ENCODE measurements at regions not wholly inside any gene's neighbourhood (a gene's known extent, or its start where the extent isn't known, plus 50 kb on each side); places are given as distances from the start of the nearest gene placed in this dataset.

DNA sequence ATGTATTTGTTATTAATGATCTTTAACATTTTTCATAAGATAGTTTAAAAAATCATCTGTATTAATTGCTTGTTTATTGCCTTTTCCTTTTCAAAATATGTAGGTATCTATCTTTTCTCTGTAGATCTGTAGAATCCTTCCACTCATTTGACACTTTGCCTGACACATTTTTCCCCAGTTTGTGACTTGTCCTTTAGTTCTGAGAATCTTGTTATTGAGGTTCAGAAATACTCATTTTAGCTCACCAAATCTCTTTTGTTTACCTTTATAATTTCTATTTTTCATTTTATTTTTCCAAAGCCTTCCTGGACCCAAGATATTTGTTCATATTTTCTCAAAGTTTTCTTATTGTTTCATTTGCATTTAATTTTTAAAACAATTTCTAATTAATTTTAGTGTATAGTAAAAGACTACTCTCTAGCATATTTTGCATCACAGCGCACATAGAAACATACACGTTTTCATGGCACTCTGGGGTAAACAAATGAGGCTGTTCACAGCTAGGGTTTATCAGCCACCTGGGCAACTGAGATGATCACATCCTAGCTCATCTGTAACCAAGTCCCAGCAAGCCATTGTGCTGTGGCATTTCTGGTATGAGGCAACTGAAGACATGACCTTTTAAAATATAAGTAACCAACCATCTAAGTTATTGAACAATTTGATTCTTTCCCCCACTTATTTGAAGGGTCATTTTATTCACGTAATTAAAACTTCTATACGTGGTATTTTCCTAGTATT lies 275.7 kb downstream of the ADGB start:
- POLR2A ChIA-PET = no interaction called here
- Histone ChIP-seq H3K27me3 (replicated peaks in 1 of 2; ENCODE audit: control insufficient read depth in 2 of 2, extremely low read depth in 1 of 2, insufficient read depth in 2 of 2, low read length in 1 of 2) (no peaks in the 10 kb centered on the region), H3K4me3 (ENCODE audit: control insufficient read depth in 1 of 2, extremely low read depth in 1 of 2, low read length in 1 of 2) (no peak overlapping the region), H3K4me1 (ENCODE audit: control insufficient read depth in 1 of 2, extremely low read depth in 1 of 2, insufficient read depth in 2 of 2, low read length in 2 of 2) (peaks cover 0 to 2% of the 10 kb centered on the region in 2 experiments), H3K36me3 (ENCODE audit: control insufficient read depth in 2 of 2, extremely low read depth in 1 of 2, insufficient read depth in 1 of 2, low read length in 1 of 2) (no peaks in the 10 kb centered on the region), H3K9me3 (no peaks in the 10 kb centered on the region), H3K27ac (ENCODE audit: low read length) (no peak overlapping the region)
- WGBS (ENCODE audit: insufficient coverage) = no CpG with 5 or more reads among the region's 4 CpGs
- CTCF ChIA-PET = interaction anchor here in 1 of 2 donors (0.6 kb wide), 2 partner anchors 12 to 57 kb away, joined by 3 read pairs; no protein-coding TSS in a partner anchor
- H3K4me3 Mint-ChIP-seq = no peak overlapping the region
- no peak overlapping the region for H3K27ac Mint-ChIP-seq
- H3K27me3 Mint-ChIP-seq = peaks cover 2 to 6% of the 10 kb centered on the region in 2 donors
- DNase-seq = no peak
- H3K9me3 Mint-ChIP-seq = no peaks in the 10 kb centered on the region
- no peak for ATAC-seq (replicated peaks in 1 of 4)
- no peaks in the 10 kb centered on the region for H3K36me3 Mint-ChIP-seq
- H3K4me1 Mint-ChIP-seq = peaks cover 5 to 7% (median 6%) of the 10 kb centered on the region in 3 donors

DNA sequence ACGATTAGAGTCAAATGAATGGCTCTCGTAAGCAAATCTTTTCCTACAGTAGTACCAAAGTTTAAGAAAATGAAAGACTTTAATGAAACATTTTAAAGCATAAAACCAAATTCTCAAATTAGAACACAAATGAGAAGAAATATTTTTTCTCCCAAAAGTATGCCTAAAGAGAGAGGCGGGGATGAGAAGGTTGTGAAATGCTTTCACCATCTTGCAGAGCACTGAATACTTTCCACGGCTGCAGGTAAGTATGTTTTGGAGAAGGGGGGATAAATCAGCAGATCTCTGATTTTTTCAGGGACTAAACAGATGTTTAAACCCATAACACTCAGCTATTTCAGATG lies 277.1 kb downstream of the ADGB start:
- Mint-ChIP-seq H3K4me3 (no peak overlapping the region), H3K27ac (no peak overlapping the region), H3K4me1 (peaks cover 5 to 7% (median 6%) of the 10 kb centered on the region in 3 donors), H3K9me3 (no peaks in the 10 kb centered on the region), H3K27me3 (peaks cover 2 to 6% of the 10 kb centered on the region in 2 donors), H3K36me3 (no peaks in the 10 kb centered on the region)
- WGBS (ENCODE audit: insufficient coverage) = no CpG with 5 or more reads among the region's 4 CpGs
- Histone ChIP-seq H3K27ac (ENCODE audit: low read length) (no peak overlapping the region), H3K27me3 (replicated peaks in 1 of 2; ENCODE audit: control insufficient read depth in 2 of 2, extremely low read depth in 1 of 2, insufficient read depth in 2 of 2, low read length in 1 of 2) (no peaks in the 10 kb centered on the region), H3K4me3 (ENCODE audit: control insufficient read depth in 1 of 2, extremely low read depth in 1 of 2, low read length in 1 of 2) (no peak overlapping the region), H3K9me3 (no peaks in the 10 kb centered on the region), H3K4me1 (ENCODE audit: control insufficient read depth in 1 of 2, extremely low read depth in 1 of 2, insufficient read depth in 2 of 2, low read length in 2 of 2) (peaks cover 0 to 2% of the 10 kb centered on the region in 2 experiments), H3K36me3 (ENCODE audit: control insufficient read depth in 2 of 2, extremely low read depth in 1 of 2, insufficient read depth in 1 of 2, low read length in 1 of 2) (no peaks in the 10 kb centered on the region)
- no peak for ATAC-seq (replicated peaks in 1 of 4)
- POLR2A ChIA-PET = no interaction called here
- CTCF ChIA-PET = no interaction called here
- no peak for DNase-seq

DNA sequence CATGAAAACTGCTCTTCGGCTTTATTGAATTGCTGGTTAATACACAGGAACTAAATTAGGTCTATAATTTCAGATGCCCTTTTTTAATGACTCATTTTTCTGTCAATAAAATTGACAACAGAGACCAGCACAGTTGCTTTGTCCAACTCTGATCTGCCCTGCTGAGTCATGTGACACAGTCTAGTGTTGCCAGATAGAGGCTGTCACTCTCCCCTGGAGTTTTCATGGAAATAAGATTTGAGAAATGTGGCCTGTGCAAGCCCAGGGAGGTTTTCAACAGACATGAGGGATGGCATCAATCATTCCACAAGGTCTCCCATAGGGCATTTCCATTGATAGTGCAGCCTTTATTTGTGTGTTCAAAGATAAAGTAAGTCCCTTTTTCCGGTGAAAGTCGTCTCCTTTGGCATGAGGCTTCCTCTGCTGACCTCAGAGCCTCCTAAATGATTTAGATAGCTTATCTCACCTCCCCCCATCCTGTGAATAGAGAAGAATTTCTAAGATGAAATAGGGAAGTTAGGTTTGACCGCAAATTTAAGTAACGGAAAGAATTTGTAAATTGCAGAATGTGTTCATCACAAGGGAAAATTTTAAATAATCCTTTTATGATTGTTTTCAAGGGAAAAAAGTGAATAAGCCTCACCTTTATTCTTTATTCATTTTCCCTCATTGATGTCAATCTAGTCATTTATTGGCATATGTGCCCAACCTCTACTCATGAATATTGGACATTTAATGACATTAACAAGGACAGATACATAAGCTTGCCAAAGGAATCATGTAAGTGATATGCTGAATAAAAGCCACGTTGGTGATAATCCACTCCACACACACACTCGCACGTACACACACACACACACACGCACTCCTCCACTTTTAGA lies 277.7 kb downstream of the ADGB start:
- Mint-ChIP-seq H3K27me3 (peaks cover 2 to 6% of the 10 kb centered on the region in 2 donors), H3K27ac (no peak overlapping the region), H3K9me3 (no peaks in the 10 kb centered on the region), H3K4me3 (no peak overlapping the region), H3K4me1 (peaks cover 5 to 7% (median 6%) of the 10 kb centered on the region in 3 donors), H3K36me3 (no peaks in the 10 kb centered on the region)
- ChIA-PET CTCF (no interaction called here), POLR2A (no interaction called here)
- no peaks in the 10 kb centered on the region for H3K9me3 ChIP-seq
- no peak overlapping the region for H3K4me3 ChIP-seq (ENCODE audit: control insufficient read depth in 1 of 2, extremely low read depth in 1 of 2, low read length in 1 of 2)
- no peaks in the 10 kb centered on the region for H3K36me3 ChIP-seq (ENCODE audit: control insufficient read depth in 2 of 2, extremely low read depth in 1 of 2, insufficient read depth in 1 of 2, low read length in 1 of 2)
- H3K27me3 ChIP-seq (replicated peaks in 1 of 2; ENCODE audit: control insufficient read depth in 2 of 2, extremely low read depth in 1 of 2, insufficient read depth in 2 of 2, low read length in 1 of 2) = no peaks in the 10 kb centered on the region
- DNase-seq (no peak), ATAC-seq (replicated peaks in 1 of 4) (no peak)
- H3K4me1 ChIP-seq (ENCODE audit: control insufficient read depth in 1 of 2, extremely low read depth in 1 of 2, insufficient read depth in 2 of 2, low read length in 2 of 2) = peaks cover 0 to 2% of the 10 kb centered on the region in 2 experiments
- WGBS (ENCODE audit: insufficient coverage) = 20% methylated on average over 1 of the region's 9 CpGs
- no peak overlapping the region for H3K27ac ChIP-seq (ENCODE audit: low read length)

DNA sequence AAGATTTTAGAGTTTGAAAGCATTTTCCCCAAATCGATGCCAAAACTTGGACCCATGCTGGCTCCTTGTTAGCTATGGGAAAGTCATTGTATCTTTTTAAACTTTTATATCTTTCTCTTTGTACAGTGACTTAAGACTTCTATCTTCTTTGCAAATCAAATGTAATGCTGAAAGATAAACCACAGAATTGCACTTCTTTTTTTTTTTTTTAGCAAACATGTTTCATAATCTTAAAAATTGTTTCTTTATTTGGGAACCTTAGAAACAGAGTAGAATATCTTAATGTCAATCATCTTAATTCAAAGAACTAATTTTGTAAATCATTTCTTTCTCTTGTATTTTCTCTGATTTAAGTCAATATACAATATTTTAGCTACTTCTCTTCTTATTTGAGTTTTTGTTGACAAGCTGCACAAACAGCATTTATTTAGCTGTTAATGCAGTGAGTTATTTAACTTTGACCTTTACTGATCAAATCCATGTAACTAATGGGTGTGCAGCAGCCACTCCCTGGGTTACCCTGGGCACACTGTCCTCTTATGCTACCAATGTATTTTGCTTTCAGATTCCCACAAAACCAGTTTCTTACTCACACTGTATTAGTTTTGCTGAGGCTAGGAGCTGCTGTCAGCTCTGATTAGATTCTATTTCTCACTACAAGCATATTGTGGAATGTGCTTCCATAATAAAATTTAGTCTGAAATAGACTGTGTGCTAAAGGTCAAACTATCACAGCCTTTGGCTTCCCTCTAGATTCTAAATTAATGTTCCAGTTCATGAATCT lies 279.6 kb downstream of the ADGB start:
- no peaks in the 10 kb centered on the region for H3K9me3 Mint-ChIP-seq
- peaks cover 2 to 3% of the 10 kb centered on the region in 2 donors for H3K27me3 Mint-ChIP-seq
- H3K4me3 ChIP-seq (ENCODE audit: control insufficient read depth in 1 of 2, extremely low read depth in 1 of 2, low read length in 1 of 2) = no peak overlapping the region
- DNase-seq (no peak), ATAC-seq (replicated peaks in 1 of 4) (no peak)
- CTCF ChIA-PET = no interaction called here
- H3K27ac ChIP-seq (ENCODE audit: low read length) = no peak overlapping the region
- H3K36me3 ChIP-seq (ENCODE audit: control insufficient read depth in 2 of 2, extremely low read depth in 1 of 2, insufficient read depth in 1 of 2, low read length in 1 of 2) = no peaks in the 10 kb centered on the region
- H3K4me1 Mint-ChIP-seq = peaks cover 5 to 7% (median 6%) of the 10 kb centered on the region in 3 donors
- no peaks in the 10 kb centered on the region for H3K9me3 ChIP-seq
- H3K4me1 ChIP-seq (ENCODE audit: control insufficient read depth in 1 of 2, extremely low read depth in 1 of 2, insufficient read depth in 2 of 2, low read length in 2 of 2) = peaks cover 0 to 2% of the 10 kb centered on the region in 2 experiments
- no peak overlapping the region for H3K27ac Mint-ChIP-seq
- no peak overlapping the region for H3K4me3 Mint-ChIP-seq
- no peaks in the 10 kb centered on the region for H3K27me3 ChIP-seq (replicated peaks in 1 of 2; ENCODE audit: control insufficient read depth in 2 of 2, extremely low read depth in 1 of 2, insufficient read depth in 2 of 2, low read length in 1 of 2)
- H3K36me3 Mint-ChIP-seq = no peaks in the 10 kb centered on the region
- POLR2A ChIA-PET = no interaction called here
- no CpG with 5 or more reads among the region's 1 CpG for WGBS (ENCODE audit: insufficient coverage)

DNA sequence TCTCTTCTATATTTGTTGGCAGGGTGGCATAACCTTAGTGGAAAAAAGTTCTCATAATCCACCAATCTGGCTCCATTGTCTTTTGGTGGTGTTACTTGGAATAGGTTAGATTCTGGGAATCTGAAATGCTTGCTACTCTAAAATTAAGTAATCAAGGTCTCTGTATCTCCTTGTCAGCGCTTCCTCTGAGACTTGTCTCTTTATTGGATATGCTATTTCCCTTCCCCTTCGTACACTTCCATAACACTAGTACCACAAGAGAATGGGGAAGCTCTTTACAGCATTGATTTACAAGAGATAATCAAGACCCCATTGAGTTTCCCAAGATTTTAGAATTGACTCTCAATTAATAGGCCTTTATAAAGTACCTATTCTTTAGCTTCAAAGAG lies 280.2 kb downstream of the ADGB start:
- no peaks in the 10 kb centered on the region for H3K36me3 Mint-ChIP-seq
- Histone ChIP-seq H3K9me3 (no peaks in the 10 kb centered on the region), H3K36me3 (ENCODE audit: control insufficient read depth in 2 of 2, extremely low read depth in 1 of 2, insufficient read depth in 1 of 2, low read length in 1 of 2) (no peaks in the 10 kb centered on the region), H3K27ac (ENCODE audit: low read length) (no peak overlapping the region), H3K4me3 (ENCODE audit: control insufficient read depth in 1 of 2, extremely low read depth in 1 of 2, low read length in 1 of 2) (no peak overlapping the region), H3K27me3 (replicated peaks in 1 of 2; ENCODE audit: control insufficient read depth in 2 of 2, extremely low read depth in 1 of 2, insufficient read depth in 2 of 2, low read length in 1 of 2) (no peaks in the 10 kb centered on the region), H3K4me1 (ENCODE audit: control insufficient read depth in 1 of 2, extremely low read depth in 1 of 2, insufficient read depth in 2 of 2, low read length in 2 of 2) (peaks cover 0 to 2% of the 10 kb centered on the region in 2 experiments)
- POLR2A ChIA-PET = no interaction called here
- H3K9me3 Mint-ChIP-seq = no peaks in the 10 kb centered on the region
- no peak for ATAC-seq (replicated peaks in 1 of 4)
- H3K27ac Mint-ChIP-seq = no peak overlapping the region
- peaks cover 5 to 7% (median 6%) of the 10 kb centered on the region in 3 donors for H3K4me1 Mint-ChIP-seq
- no peak for DNase-seq
- no peak overlapping the region for H3K4me3 Mint-ChIP-seq
- no CpG with 5 or more reads among the region's 2 CpGs for WGBS (ENCODE audit: insufficient coverage)
- CTCF ChIA-PET = interaction anchor here in 1 of 2 donors (0.5 kb wide), 1 partner anchor 1262 kb away, joined by 5 read pairs; no protein-coding TSS in a partner anchor
- H3K27me3 Mint-ChIP-seq = peaks cover 2 to 3% of the 10 kb centered on the region in 2 donors

DNA sequence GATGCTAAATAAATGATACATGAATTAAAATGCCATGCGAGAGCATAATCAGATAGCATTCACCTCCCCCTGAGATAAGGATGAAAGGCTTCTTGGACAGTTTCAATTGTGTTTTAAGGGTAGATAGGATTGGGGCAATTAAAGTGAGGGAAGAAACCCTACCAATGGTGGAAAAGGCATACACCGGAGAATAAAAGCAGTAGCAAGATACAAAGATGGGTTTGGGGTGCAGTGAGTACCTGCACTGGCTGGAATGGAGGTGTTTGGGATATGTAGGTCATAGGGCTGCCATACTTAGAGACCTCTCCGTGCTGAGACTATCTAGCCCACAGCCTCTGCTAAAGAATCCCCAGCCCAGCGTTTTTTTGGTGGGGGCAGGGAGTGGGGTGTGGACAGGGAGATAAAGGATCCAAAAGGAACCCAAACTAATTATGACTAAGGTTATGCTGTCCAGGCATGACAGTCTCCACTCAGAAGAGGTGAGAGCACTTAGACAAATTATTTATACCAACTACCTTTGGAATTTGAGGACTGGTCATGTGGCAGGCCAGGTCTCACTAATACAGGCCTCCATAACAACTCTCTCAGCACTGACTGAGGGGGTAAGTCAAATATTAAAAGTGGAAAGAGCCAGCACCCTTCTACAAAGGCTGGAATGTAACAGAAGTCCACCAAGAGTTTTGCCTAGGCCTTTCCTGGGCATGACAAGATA lies 280.8 kb downstream of the ADGB start:
- Mint-ChIP-seq H3K4me3 (no peak overlapping the region), H3K36me3 (no peaks in the 10 kb centered on the region), H3K9me3 (no peaks in the 10 kb centered on the region), H3K27me3 (peaks cover 2 to 3% of the 10 kb centered on the region in 2 donors), H3K27ac (no peak overlapping the region), H3K4me1 (peaks cover 5 to 7% (median 6%) of the 10 kb centered on the region in 3 donors)
- ChIA-PET CTCF (interaction anchor here in 1 of 2 donors (0.5 kb wide), 1 partner anchor 1261 kb away, joined by 5 read pairs; no protein-coding TSS in a partner anchor), POLR2A (no interaction called here)
- Histone ChIP-seq H3K4me1 (ENCODE audit: control insufficient read depth in 1 of 2, extremely low read depth in 1 of 2, insufficient read depth in 2 of 2, low read length in 2 of 2) (peaks cover 0 to 2% of the 10 kb centered on the region in 2 experiments), H3K27ac (ENCODE audit: low read length) (no peak overlapping the region), H3K9me3 (no peaks in the 10 kb centered on the region), H3K27me3 (replicated peaks in 1 of 2; ENCODE audit: control insufficient read depth in 2 of 2, extremely low read depth in 1 of 2, insufficient read depth in 2 of 2, low read length in 1 of 2) (no peaks in the 10 kb centered on the region), H3K4me3 (ENCODE audit: control insufficient read depth in 1 of 2, extremely low read depth in 1 of 2, low read length in 1 of 2) (no peak overlapping the region), H3K36me3 (ENCODE audit: control insufficient read depth in 2 of 2, extremely low read depth in 1 of 2, insufficient read depth in 1 of 2, low read length in 1 of 2) (no peaks in the 10 kb centered on the region)
- no peak for DNase-seq
- ATAC-seq (replicated peaks in 1 of 4) = no peak
- no CpG with 5 or more reads among the region's 4 CpGs for WGBS (ENCODE audit: insufficient coverage)
